SHP77 (cell line): ENCODE measurements at regions not wholly inside any gene's neighbourhood (a gene's known extent, or its start where the extent isn't known, plus 50 kb on each side); places are given as distances from the start of the nearest gene placed in this dataset.

Source experiments
- DNase-seq, 2 experiments: peaks; one replicate each; lab custom pipeline; 2025; lab: John Stamatoyannopoulos, UW

DNA sequence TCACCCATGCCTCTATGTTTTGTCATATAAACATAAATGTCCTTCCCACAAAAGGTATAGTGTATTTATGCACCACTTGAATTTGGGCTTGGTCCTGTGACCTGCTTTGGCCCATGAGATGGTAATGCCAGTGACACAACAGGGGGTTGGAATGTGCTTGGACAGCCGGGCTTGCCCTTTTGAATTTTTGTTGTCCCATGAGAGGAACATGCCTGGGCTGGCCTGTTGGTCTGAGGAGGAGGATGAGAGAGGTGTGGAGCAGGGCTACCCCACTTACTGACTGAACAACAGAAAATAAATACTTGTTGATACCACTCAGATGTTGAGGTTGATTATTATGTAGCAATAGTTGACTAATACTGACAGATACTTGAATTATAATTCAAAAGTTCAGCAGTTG, 63.2 kb upstream of the TCF4 start:
- DNase-seq: no peak

DNA sequence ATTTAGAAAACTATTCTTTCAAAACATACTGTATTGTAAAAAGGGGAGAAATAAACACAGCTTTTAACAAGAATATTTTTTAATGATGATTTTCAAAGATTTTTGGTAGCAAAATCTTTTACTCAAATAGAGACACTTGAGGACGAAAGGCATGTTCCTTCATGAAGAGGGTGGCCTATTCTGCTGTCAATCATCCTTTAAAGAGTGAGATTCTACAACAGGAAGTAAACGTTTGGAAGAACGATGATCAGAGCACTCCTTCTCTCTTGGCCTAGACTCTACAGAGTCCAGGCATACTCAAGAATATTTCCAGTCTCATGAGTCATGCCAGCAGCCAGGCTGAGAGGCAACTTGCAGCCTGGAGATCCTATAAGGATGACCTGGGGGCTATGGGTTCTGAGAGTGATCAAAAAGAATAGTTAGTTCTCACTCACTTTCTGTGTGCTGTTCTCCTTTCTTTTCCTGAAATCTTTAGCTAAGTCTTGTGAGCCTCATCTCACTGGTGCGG, 62.4 kb upstream of the TCF4 start:
- no peak for DNase-seq

DNA sequence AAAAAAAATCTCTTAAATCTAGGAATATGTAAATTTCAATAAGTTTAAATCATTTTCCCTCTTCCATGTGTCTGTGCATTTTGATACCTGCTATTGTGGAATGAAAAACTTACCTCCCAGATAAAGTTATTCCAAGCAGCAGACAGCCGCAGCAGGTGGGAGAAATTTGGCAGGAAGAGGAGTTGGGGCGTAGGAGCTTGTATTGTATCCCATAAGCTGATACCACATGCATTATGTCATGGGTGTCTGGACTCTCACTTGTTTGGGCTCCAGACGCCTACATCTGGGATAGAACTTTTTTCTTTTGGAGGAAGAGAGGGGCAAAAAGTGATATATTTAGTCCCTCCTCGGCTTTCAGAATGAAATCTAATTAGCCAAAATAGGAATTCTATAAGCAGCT, 59.3 kb upstream of the TCF4 start:
- DNase-seq: no peak

DNA sequence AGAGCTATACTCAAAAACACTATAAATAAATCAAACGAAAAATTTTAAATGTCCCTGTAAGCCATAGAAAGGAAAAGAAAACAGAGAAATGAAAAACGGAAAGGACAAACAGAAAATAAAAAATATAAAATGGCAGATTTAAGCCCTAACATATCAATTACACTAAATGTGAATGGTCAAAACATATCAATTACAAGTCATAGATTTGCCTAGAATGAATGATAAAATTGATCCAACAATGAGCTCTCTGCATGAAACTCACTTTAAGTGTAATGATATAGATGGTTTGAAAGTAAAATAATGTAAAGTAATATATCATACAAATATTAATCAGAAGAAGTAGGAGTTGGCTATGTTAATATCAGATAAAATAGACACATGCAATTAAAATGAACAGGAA, 54.2 kb upstream of the TCF4 start:
- DNase-seq: no peak

DNA sequence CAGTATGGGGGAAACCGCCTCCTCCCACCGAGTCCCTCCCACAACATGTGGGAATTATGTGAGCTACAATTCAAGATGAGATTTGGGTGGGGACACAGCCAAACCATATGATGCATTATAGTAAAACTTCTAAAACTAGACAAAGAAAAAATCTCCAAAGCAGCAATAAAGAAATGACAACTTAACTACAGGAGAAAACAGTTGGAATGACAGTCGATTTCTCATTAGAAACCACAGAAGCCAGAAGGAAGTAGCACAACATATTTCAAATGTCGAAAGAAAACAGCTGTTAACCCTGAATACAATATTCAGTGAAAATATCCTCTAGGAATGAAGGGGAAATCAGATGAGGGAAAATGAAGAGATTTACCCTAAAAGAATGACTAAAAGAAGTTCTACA, 53.5 kb upstream of the TCF4 start:
- no peak for DNase-seq
